ENCODE measurements at regions not wholly inside any gene's neighbourhood (a gene's known extent, or its start where the extent isn't known, plus 50 kb on each side); places are given as distances from the start of the nearest gene placed in this dataset.
"Not testable (repeated sequence)": the region's sequence is repeated elsewhere in the genome, so short reads cannot be mapped to it uniquely, and the experiment has no call there.

GRCh38 chr12:74280156-74280655 lies 257.4 kb upstream of the ATXN7L3B start:
- peaks cover 13% of the 10 kb centered on the region for H3K9me3 Mint-ChIP-seq
- intact Hi-C loops (cut with micrococcal nuclease) = no loop called here
- H3K27me3 Mint-ChIP-seq = no peaks in the 10 kb centered on the region
- H3K4me3 Mint-ChIP-seq = no peak overlapping the region
- TF ChIP-seq CTCF (IDR thresholded peaks at IDR 0.05) = no peak
- no peaks in the 10 kb centered on the region for H3K4me1 Mint-ChIP-seq
- no peak overlapping the region for H3K27ac Mint-ChIP-seq
- no peak for DNase-seq
- POLR2A ChIA-PET = no interaction called here
- CTCF ChIA-PET = no interaction called here
- ATAC-seq (ENCODE audit: low read depth) = no peak
- H3K36me3 Mint-ChIP-seq (ENCODE audit: low read depth) = no peaks in the 10 kb centered on the region

GRCh38 chr12:74281401-74282180 lies 256.0 kb upstream of the ATXN7L3B start:
- ATAC-seq (ENCODE audit: low read depth); H3K36me3 Mint-ChIP-seq (ENCODE audit: low read depth); H3K4me1 Mint-ChIP-seq; CTCF ChIA-PET; H3K27ac Mint-ChIP-seq; H3K4me3 Mint-ChIP-seq; DNase-seq; POLR2A ChIA-PET; intact Hi-C loops (cut with micrococcal nuclease); H3K27me3 Mint-ChIP-seq: not testable (repeated sequence)
- H3K9me3 Mint-ChIP-seq = peaks cover 11% of the 10 kb centered on the region

GRCh38 chr12:74283646-74284045 lies 254.0 kb upstream of the ATXN7L3B start:
- POLR2A ChIA-PET = no interaction called here

GRCh38 chr12:74285773-74286172 lies 251.9 kb upstream of the ATXN7L3B start:
- no peak for ATAC-seq (ENCODE audit: low read depth)

More at GRCh38 chr12:74283646-74284045, 254.0 kb upstream of the ATXN7L3B start:
- no peaks in the 10 kb centered on the region for H3K27me3 Mint-ChIP-seq
- intact Hi-C loops (cut with micrococcal nuclease) = no loop called here
- H3K27ac Mint-ChIP-seq = no peak overlapping the region
- ATAC-seq (ENCODE audit: low read depth) (no peak), DNase-seq (no peak)
- no peak overlapping the region for H3K4me3 Mint-ChIP-seq
- CTCF ChIA-PET = no interaction called here
- no peak for TF ChIP-seq CTCF (IDR thresholded peaks at IDR 0.05)
- no peaks in the 10 kb centered on the region for H3K4me1 Mint-ChIP-seq
- H3K36me3 Mint-ChIP-seq (ENCODE audit: low read depth) = no peaks in the 10 kb centered on the region
- H3K9me3 Mint-ChIP-seq = peaks cover 2% of the 10 kb centered on the region

GRCh38 chr12:74286254-74286653 lies 251.4 kb upstream of the ATXN7L3B start:
- DNase-seq (no peak), ATAC-seq (ENCODE audit: low read depth) (no peak)
- Mint-ChIP-seq H3K9me3 (peaks cover 2% of the 10 kb centered on the region), H3K4me1 (no peaks in the 10 kb centered on the region), H3K27ac (no peak overlapping the region), H3K36me3 (ENCODE audit: low read depth) (no peaks in the 10 kb centered on the region), H3K4me3 (no peak overlapping the region), H3K27me3 (no peaks in the 10 kb centered on the region)
- no peak for TF ChIP-seq CTCF (IDR thresholded peaks at IDR 0.05)
- ChIA-PET CTCF (no interaction called here), POLR2A (no interaction called here)
- intact Hi-C loops (cut with micrococcal nuclease) = no loop called here

More at GRCh38 chr12:74285773-74286172, 251.9 kb upstream of the ATXN7L3B start:
- ChIA-PET CTCF (no interaction called here), POLR2A (no interaction called here)
- peaks cover 2% of the 10 kb centered on the region for H3K9me3 Mint-ChIP-seq
- H3K27ac Mint-ChIP-seq = no peak overlapping the region
- no peak for TF ChIP-seq CTCF (IDR thresholded peaks at IDR 0.05)
- H3K4me3 Mint-ChIP-seq = no peak overlapping the region
- intact Hi-C loops (cut with micrococcal nuclease) = no loop called here
- no peaks in the 10 kb centered on the region for H3K27me3 Mint-ChIP-seq
- no peaks in the 10 kb centered on the region for H3K4me1 Mint-ChIP-seq
- no peaks in the 10 kb centered on the region for H3K36me3 Mint-ChIP-seq (ENCODE audit: low read depth)
- no peak for DNase-seq

Data from activated B cell treated with CpG ODN at 0.5 μM for 24 hours (primary cell).